ENCODE measurements at regions not wholly inside any gene's neighbourhood (a gene's known extent, or its start where the extent isn't known, plus 50 kb on each side); places are given as distances from the start of the nearest gene placed in this dataset.

DNA sequence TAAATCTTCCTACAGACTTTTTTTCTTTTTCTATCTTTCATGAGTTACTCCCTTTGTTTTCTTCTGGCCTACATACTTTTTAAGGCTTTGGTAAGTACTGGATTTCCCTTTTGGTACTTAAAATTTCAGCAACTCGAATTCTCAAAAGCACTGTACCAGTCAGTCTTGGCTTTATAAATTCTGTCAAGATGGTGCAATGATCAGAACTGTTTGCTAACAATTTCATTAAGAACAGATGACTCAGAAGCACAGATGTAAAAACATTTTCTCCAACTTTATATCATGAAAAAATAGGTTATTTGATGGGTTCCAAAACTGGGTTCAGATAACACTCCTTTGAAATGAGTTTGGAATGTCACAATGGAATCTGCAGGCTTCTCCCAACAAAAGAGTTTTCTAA lies 1961.8 kb upstream of the FLRT2 start:
- no peaks in the 10 kb centered on the region for H3K9me3 ChIP-seq (ENCODE audit: low read length)
- H3K36me3 ChIP-seq (ENCODE audit: insufficient read depth, low read length), result no peaks in the 10 kb centered on the region
- H3K4me3 ChIP-seq (ENCODE audit: low read length), result no peak overlapping the region
- no peak overlapping the region for H3K27ac ChIP-seq (ENCODE audit: low read length)
- no peak overlapping the region for H3K9ac ChIP-seq (ENCODE audit: low read length)
- DNase-seq, result no peak
- H3K27me3 ChIP-seq (ENCODE audit: low read length), result no peaks in the 10 kb centered on the region
- no peaks in the 10 kb centered on the region for H4K20me1 ChIP-seq (ENCODE audit: insufficient read depth, low read depth, low read length)
- no peaks in the 10 kb centered on the region for H3K9me2 ChIP-seq (replicated peaks; ENCODE audit: insufficient read depth, low read length)
- no peaks in the 10 kb centered on the region for H3K4me1 ChIP-seq (ENCODE audit: low read length)
- no peak overlapping the region for H3K4me2 ChIP-seq (ENCODE audit: low read depth, low read length, poor library complexity, severe bottlenecking)
- H2AFZ ChIP-seq (ENCODE audit: low read length), result no peak overlapping the region
- no peaks in the 10 kb centered on the region for H3K79me2 ChIP-seq (ENCODE audit: low read length)

DNA sequence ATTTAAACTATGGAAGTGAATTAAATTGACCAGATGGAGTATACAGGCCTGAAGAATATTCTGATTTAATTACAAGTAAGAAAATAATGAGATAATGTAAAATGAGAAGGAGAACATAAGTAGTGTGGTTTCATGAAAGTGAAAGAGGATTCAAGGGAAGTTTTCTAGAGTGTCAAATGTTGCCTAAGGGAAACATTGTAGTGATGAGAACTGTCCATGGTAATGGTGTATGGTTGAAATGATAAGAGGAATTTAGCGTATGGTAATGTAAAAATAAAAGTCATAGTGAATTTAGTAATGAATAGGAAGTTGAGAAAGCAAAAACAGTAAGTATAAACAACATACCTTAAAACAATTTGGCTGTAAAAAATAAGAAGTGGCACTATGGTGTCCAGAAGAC lies 1954.6 kb upstream of the FLRT2 start:
- Histone ChIP-seq H2AFZ (ENCODE audit: low read length) (no peak overlapping the region), H3K36me3 (ENCODE audit: insufficient read depth, low read length) (no peaks in the 10 kb centered on the region), H3K9me2 (replicated peaks; ENCODE audit: insufficient read depth, low read length) (0 out of 2 replicates have a peak, but pooled peaks cover 5% of the 10 kb centered on the region), H3K4me3 (ENCODE audit: low read length) (no peak overlapping the region), H3K27me3 (ENCODE audit: low read length) (no peaks in the 10 kb centered on the region), H3K9me3 (ENCODE audit: low read length) (no peaks in the 10 kb centered on the region), H3K9ac (ENCODE audit: low read length) (no peak overlapping the region), H3K27ac (ENCODE audit: low read length) (no peak overlapping the region), H3K4me1 (ENCODE audit: low read length) (no peaks in the 10 kb centered on the region), H3K79me2 (ENCODE audit: low read length) (no peaks in the 10 kb centered on the region), H4K20me1 (ENCODE audit: insufficient read depth, low read depth, low read length) (no peaks in the 10 kb centered on the region), H3K4me2 (ENCODE audit: low read depth, low read length, poor library complexity, severe bottlenecking) (no peak overlapping the region)
- no peak for DNase-seq

DNA sequence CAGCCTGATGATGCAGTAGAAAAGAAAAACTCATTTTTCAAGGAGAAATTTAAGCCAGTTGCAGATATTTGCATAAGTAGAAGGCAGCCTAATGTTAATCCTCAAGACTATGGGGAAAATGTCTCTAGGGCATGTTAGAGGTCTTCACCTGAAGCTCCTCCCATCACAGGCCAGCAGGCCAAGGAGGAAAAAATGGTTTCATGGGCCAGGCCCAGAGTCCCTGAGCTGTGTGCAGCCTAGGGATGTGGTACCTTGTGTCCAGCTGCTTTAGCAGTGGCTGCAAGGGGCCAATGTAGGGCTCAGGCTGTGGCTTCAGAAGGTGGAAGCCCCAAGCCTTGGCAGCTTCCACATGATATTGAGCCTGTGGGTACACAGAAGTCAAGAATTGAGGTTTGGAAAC lies 1946.7 kb upstream of the FLRT2 start:
- H3K9me3 ChIP-seq (ENCODE audit: low read length), result peaks cover 3% of the 10 kb centered on the region; the same call in 1 of the 2 replicates
- no peaks in the 10 kb centered on the region for H3K79me2 ChIP-seq (ENCODE audit: low read length)
- DNase-seq, result no peak
- H4K20me1 ChIP-seq (ENCODE audit: insufficient read depth, low read depth, low read length), result no peaks in the 10 kb centered on the region
- H3K9ac ChIP-seq (ENCODE audit: low read length), result no peak overlapping the region
- no peak overlapping the region for H2AFZ ChIP-seq (ENCODE audit: low read length)
- H3K4me3 ChIP-seq (ENCODE audit: low read length), result no peak overlapping the region
- no peak overlapping the region for H3K27ac ChIP-seq (ENCODE audit: low read length)
- no peaks in the 10 kb centered on the region for H3K36me3 ChIP-seq (ENCODE audit: insufficient read depth, low read length)
- no peaks in the 10 kb centered on the region for H3K4me1 ChIP-seq (ENCODE audit: low read length)
- H3K4me2 ChIP-seq (ENCODE audit: low read depth, low read length, poor library complexity, severe bottlenecking), result no peak overlapping the region
- H3K27me3 ChIP-seq (ENCODE audit: low read length), result no peaks in the 10 kb centered on the region
- H3K9me2 ChIP-seq (replicated peaks; ENCODE audit: insufficient read depth, low read length), result 0 out of 2 replicates have a peak, but pooled peaks cover 3% of the 10 kb centered on the region

GRCh38 chr14:83594874-83595273 lies 1935.1 kb upstream of the FLRT2 start:
- DNase-seq, result no peak
- Histone ChIP-seq H3K9ac (ENCODE audit: low read length) (no peak overlapping the region), H2AFZ (ENCODE audit: low read length) (no peak overlapping the region), H3K27me3 (ENCODE audit: low read length) (no peaks in the 10 kb centered on the region; the same call in 1 of the 2 replicates), H3K27ac (ENCODE audit: low read length) (no peak overlapping the region), H3K9me2 (replicated peaks; ENCODE audit: insufficient read depth, low read length) (no peaks in the 10 kb centered on the region), H3K4me2 (ENCODE audit: low read depth, low read length, poor library complexity, severe bottlenecking) (no peak overlapping the region), H3K79me2 (ENCODE audit: low read length) (no peaks in the 10 kb centered on the region), H4K20me1 (ENCODE audit: insufficient read depth, low read depth, low read length) (no peaks in the 10 kb centered on the region), H3K4me3 (ENCODE audit: low read length) (no peak overlapping the region), H3K36me3 (ENCODE audit: insufficient read depth, low read length) (no peaks in the 10 kb centered on the region), H3K4me1 (ENCODE audit: low read length) (no peaks in the 10 kb centered on the region), H3K9me3 (ENCODE audit: low read length) (peaks cover 3% of the 10 kb centered on the region; the same call in 1 of the 2 replicates)

- Histone ChIP-seq H3K4me2 (ENCODE audit: low read depth, low read length, poor library complexity, severe bottlenecking) (no peak overlapping the region), H3K9ac (ENCODE audit: low read length) (no peak overlapping the region), H3K79me2 (ENCODE audit: low read length) (no peaks in the 10 kb centered on the region), H2AFZ (ENCODE audit: low read length) (no peak overlapping the region), H3K27ac (ENCODE audit: low read length) (no peak overlapping the region), H3K4me1 (ENCODE audit: low read length) (no peaks in the 10 kb centered on the region), H3K36me3 (ENCODE audit: insufficient read depth, low read length) (no peaks in the 10 kb centered on the region), H3K9me3 (ENCODE audit: low read length) (no peaks in the 10 kb centered on the region), H4K20me1 (ENCODE audit: insufficient read depth, low read depth, low read length) (no peaks in the 10 kb centered on the region), H3K9me2 (replicated peaks; ENCODE audit: insufficient read depth, low read length) (no peaks in the 10 kb centered on the region), H3K27me3 (ENCODE audit: low read length) (no peaks in the 10 kb centered on the region), H3K4me3 (ENCODE audit: low read length) (no peak overlapping the region)
- DNase-seq, result no peak
These were observed 1922.3 kb upstream of the FLRT2 start for GRCh38 chr14:83607682-83608081.

DNA sequence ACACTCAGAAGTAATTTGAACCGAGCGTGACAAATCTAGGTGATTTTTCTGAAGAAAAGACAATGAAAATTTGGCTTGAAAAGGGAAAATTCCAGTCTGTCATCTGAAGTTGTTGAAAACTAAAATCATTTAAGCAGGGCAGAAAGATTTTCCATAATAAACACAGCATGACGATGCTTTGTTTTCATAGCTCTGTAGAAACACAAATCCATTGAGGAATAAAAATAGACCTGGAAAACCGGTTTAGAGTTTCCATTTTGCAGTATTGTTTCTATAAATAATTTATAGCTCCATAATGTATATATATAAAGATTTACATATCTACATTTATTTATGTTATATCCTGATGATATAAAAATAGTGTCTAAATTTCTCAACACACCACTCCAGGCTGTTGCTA lies 1918.5 kb upstream of the FLRT2 start:
- no peaks in the 10 kb centered on the region for H3K79me2 ChIP-seq (ENCODE audit: low read length)

GRCh38 chr14:83611906-83612390 lies 1918.0 kb upstream of the FLRT2 start:
- Histone ChIP-seq H3K9ac (ENCODE audit: low read length) (no peak overlapping the region), H2AFZ (ENCODE audit: low read length) (no peak overlapping the region), H3K79me2 (ENCODE audit: low read length) (no peaks in the 10 kb centered on the region), H3K4me1 (ENCODE audit: low read length) (no peaks in the 10 kb centered on the region), H3K9me3 (ENCODE audit: low read length) (no peaks in the 10 kb centered on the region), H3K9me2 (replicated peaks; ENCODE audit: insufficient read depth, low read length) (0 out of 2 replicates have a peak, but pooled peaks cover 2% of the 10 kb centered on the region), H3K4me3 (ENCODE audit: low read length) (no peak overlapping the region), H3K36me3 (ENCODE audit: insufficient read depth, low read length) (no peaks in the 10 kb centered on the region), H3K27me3 (ENCODE audit: low read length) (no peaks in the 10 kb centered on the region), H3K27ac (ENCODE audit: low read length) (no peak overlapping the region), H4K20me1 (ENCODE audit: insufficient read depth, low read depth, low read length) (no peaks in the 10 kb centered on the region), H3K4me2 (ENCODE audit: low read depth, low read length, poor library complexity, severe bottlenecking) (no peak overlapping the region)
- DNase-seq, result no peak

More for the DNA sequence above, 1918.5 kb upstream of the FLRT2 start:
- no peak overlapping the region for H2AFZ ChIP-seq (ENCODE audit: low read length)
- H3K36me3 ChIP-seq (ENCODE audit: insufficient read depth, low read length), result no peaks in the 10 kb centered on the region
- H3K27ac ChIP-seq (ENCODE audit: low read length), result no peak overlapping the region
- no peak overlapping the region for H3K9ac ChIP-seq (ENCODE audit: low read length)
- H3K9me2 ChIP-seq (replicated peaks; ENCODE audit: insufficient read depth, low read length), result 0 out of 2 replicates have a peak, but pooled peaks cover 2% of the 10 kb centered on the region
- no peaks in the 10 kb centered on the region for H3K27me3 ChIP-seq (ENCODE audit: low read length)
- H3K4me1 ChIP-seq (ENCODE audit: low read length), result no peaks in the 10 kb centered on the region
- no peak overlapping the region for H3K4me3 ChIP-seq (ENCODE audit: low read length)
- H4K20me1 ChIP-seq (ENCODE audit: insufficient read depth, low read depth, low read length), result no peaks in the 10 kb centered on the region
- H3K9me3 ChIP-seq (ENCODE audit: low read length), result no peaks in the 10 kb centered on the region
- H3K4me2 ChIP-seq (ENCODE audit: low read depth, low read length, poor library complexity, severe bottlenecking), result no peak overlapping the region
- no peak for DNase-seq

GRCh38 chr14:83614956-83615355 lies 1915.0 kb upstream of the FLRT2 start:
- Histone ChIP-seq H3K27me3 (ENCODE audit: low read length) (no peaks in the 10 kb centered on the region), H3K4me1 (ENCODE audit: low read length) (no peaks in the 10 kb centered on the region), H3K79me2 (ENCODE audit: low read length) (no peaks in the 10 kb centered on the region), H3K36me3 (ENCODE audit: insufficient read depth, low read length) (no peaks in the 10 kb centered on the region), H3K9me3 (ENCODE audit: low read length) (no peaks in the 10 kb centered on the region), H3K4me2 (ENCODE audit: low read depth, low read length, poor library complexity, severe bottlenecking) (no peak overlapping the region), H3K4me3 (ENCODE audit: low read length) (no peak overlapping the region), H3K27ac (ENCODE audit: low read length) (no peak overlapping the region), H3K9me2 (replicated peaks; ENCODE audit: insufficient read depth, low read length) (peaks cover 2% of the 10 kb centered on the region; the same call in 1 of the 2 replicates), H4K20me1 (ENCODE audit: insufficient read depth, low read depth, low read length) (no peaks in the 10 kb centered on the region), H2AFZ (ENCODE audit: low read length) (no peak overlapping the region), H3K9ac (ENCODE audit: low read length) (no peak overlapping the region)
- no peak for DNase-seq

DNA sequence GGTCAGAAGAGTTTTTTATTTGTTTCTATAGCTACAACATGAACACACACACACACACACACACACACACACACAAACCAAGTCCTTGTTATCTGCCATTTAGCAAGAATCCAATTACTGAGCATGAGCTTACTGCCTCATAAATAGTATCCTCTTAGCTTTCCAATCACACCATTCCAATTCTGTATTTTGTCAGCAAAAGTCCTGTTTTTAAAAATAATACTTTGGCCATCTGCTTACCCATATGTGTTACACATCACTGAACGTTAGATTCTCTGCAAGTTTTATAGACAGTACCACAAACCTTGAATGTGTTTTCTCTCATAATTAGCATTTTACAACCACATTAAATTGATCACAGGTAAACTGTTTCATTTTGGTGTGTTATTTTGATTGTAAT lies 1905.4 kb upstream of the FLRT2 start:
- Histone ChIP-seq H3K9ac (ENCODE audit: low read length) (no peak overlapping the region), H3K4me3 (ENCODE audit: low read length) (no peak overlapping the region), H3K79me2 (ENCODE audit: low read length) (no peaks in the 10 kb centered on the region), H2AFZ (ENCODE audit: low read length) (no peak overlapping the region), H3K9me2 (replicated peaks; ENCODE audit: insufficient read depth, low read length) (no peaks in the 10 kb centered on the region), H3K4me1 (ENCODE audit: low read length) (no peaks in the 10 kb centered on the region), H3K4me2 (ENCODE audit: low read depth, low read length, poor library complexity, severe bottlenecking) (no peak overlapping the region), H3K36me3 (ENCODE audit: insufficient read depth, low read length) (no peaks in the 10 kb centered on the region), H4K20me1 (ENCODE audit: insufficient read depth, low read depth, low read length) (no peaks in the 10 kb centered on the region), H3K27me3 (ENCODE audit: low read length) (no peaks in the 10 kb centered on the region), H3K27ac (ENCODE audit: low read length) (no peak overlapping the region), H3K9me3 (ENCODE audit: low read length) (no peaks in the 10 kb centered on the region)
- DNase-seq, result no peak
